ENCODE measurements at regions not wholly inside any gene's neighbourhood (a gene's known extent, or its start where the extent isn't known, plus 50 kb on each side); places are given as distances from the start of the nearest gene placed in this dataset.

- no peak for DNase-seq
Observed at GRCh38 chr7:26459540-26460193, 168.0 kb downstream of the SNX10 start.

GRCh38 chr7:26460351-26461085 lies 168.9 kb downstream of the SNX10 start:
- no peak for DNase-seq

DNA sequence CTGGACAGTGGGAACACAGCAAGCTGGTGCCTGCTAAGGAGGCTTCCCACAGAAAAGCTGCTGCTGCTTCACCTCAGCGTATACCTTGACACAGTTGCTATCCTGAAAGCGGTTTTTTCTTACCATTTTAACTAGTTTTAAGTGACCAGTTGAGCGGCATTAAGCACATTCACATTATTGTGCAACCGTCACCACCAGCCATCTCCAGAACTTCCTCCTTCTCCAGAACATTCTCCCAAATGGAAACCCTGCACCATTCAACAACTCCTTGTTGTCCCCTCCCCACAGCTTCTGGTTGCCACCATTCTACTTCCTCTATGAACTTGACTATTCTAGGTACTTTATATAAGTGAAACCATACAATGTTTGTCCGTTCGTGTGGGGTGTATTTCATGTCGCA lies 169.9 kb downstream of the SNX10 start:
- no peak for DNase-seq

DNA sequence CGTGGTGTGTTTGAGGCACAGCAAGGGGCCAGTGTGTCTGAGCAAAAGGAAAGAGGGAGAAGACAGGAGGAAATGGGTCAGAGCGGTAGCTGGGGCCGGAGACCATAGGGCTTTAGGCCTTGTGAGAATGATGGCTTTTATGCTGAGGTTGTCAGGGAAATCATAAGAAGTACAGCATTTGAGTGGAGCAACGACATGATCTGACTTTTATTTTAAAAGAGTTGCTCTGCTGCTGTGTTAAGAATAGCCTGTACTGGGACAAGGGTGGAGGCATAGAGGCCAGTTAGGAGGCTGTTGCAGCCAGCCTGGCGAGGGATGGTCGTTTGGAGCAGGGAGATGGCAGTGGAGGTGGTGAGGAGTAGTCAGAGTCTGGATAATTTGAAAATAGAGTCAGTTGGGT lies 174.3 kb downstream of the SNX10 start:
- DNase-seq: no peak

DNA sequence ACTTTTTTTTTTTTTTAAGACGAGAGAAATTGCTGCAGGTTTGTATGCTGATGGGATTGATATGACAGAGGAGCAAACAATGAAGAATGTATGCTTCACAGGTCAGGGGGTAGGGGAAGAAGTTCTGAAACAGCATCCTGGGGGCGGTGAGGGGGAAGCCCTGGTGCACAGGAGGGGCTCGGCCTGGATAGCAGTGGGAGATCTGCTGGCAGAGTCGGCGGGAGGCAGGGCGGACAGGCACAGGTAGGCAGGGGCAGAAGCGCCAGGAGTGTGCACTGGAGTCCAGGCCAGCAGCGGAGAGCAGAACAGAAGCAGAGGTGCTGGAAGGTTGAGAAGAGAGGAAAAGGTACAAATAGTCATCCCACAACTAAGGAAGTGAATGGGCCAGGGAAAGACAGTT lies 175.4 kb downstream of the SNX10 start:
- DNase-seq: no peak

DNA sequence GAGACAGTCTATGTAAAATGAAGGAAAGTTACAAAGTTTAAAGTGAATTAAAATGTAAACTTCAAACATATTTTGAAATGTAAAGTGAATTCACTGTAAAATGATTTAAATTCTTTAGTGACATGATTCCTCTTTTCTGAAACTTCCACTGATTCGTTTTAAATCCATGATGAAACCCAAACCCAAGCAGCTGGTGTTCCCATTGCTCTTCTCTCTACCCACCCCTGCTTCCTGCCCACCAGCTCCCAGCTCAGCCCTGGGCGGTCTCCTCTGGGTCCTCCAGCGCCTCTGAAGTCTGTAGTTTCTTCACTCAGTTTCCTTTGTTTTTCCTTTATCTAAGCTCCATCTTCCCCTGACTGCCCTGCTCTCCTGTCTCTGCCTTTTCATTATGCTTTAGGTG lies 175.9 kb downstream of the SNX10 start:
- no peak for DNase-seq

DNA sequence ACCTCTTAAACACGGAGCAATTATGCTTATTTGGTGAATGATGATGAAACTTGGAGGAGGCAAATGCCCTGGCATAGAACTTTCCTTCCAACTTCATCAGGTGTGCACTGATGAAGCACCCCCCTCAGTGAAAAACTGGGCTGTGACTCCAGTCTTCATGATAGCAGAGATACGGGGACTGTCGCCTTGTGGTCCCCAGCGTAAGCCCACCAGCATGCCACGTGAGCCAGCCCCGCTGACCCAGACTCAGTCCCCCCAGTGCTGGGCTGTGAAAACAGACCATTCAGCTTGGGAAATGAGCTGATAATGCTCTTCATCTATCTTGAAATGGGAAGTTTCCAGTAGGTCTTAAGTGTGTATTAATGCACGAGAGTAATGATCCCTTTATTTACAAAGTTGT lies 177.0 kb downstream of the SNX10 start:
- no peak for DNase-seq

- no peak for DNase-seq
Observed at GRCh38 chr7:26469188-26469587, 177.5 kb downstream of the SNX10 start.

- no peak for DNase-seq
Observed at GRCh38 chr7:26470691-26471090, 179.0 kb downstream of the SNX10 start.

DNA sequence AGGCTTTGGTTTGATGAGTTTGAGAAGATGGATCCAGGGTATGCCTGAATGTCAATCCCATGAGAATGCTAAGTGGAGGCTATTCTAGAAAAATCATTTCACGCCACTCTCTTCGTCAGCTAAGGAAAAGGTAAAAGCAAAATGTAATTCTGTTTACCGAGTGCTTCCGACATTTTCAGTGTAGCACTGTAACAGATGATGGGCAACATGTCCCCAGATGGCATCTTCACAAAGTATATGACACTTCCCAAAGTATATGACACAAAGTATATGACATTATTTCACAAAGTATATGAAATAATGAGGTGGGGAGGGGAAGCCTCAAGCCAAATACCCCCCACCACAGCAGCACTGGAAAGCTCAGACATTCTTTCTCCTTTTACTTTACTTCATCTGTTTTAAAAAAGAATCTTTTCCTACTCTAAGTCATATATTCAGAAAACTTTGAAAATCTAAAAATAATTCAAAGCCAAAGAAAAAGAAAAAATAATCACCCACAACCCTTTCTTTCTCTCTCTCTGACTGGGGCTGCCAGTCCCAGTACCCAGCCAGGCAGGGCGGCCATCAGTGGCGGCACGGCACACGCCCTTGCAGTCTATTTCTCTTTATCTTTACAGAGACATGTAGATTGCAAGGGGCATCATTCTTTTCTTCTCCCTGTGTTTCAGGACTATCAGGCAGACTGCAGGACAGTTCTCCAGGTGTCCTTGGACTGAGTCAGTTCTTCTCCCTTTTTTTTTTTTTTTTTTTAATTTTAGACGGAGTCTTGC lies 179.8 kb downstream of the SNX10 start:
- no peak for DNase-seq

DNA sequence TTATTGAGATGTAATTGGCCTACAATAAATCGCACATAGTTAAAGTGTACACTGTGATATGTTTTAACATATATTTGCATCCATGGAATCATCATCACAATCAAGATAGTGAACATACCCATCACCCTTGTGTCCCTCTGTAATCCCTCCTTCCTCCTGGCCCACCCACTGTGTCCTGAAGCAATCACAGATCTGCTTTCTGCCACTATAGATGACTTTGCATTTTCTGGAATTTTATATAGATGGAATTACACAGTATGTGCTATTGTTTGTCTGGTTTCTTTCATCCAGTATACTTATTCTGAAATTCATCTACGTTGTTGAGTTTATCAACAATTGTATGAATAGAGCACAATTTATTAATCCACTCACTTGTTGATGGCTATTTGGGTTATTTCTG lies 181.3 kb downstream of the SNX10 start:
- no peak for DNase-seq

GRCh38 chr7:26476271-26476670 lies 184.6 kb downstream of the SNX10 start:
- no peak for DNase-seq

- no peak for DNase-seq
Observed at GRCh38 chr7:26477381-26477990, 185.8 kb downstream of the SNX10 start.

GRCh38 chr7:26478550-26478949 lies 186.9 kb downstream of the SNX10 start:
- DNase-seq: no peak

- no peak for DNase-seq
Observed at GRCh38 chr7:26479581-26479980, 187.9 kb downstream of the SNX10 start.

DNA sequence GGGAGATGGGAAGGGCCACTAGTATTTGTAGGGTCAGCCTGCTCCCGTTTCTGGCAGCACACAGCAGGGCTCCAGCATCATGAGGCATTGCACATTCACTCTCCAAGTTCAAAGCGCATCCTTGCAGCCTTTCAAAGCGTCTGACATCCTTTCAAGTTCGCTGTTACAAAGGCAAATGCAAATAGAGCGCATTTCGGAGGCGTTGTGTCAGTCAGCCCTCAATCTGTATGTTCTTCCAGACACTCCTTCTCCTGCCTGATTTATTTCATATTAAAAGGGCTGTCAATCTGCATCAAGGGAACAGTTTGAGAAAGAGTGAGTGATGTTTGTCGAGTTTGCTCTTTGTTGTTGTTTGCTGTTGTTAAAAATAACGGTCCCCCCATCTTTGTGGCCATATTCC lies 188.5 kb downstream of the SNX10 start:
- no peak for DNase-seq

DNA sequence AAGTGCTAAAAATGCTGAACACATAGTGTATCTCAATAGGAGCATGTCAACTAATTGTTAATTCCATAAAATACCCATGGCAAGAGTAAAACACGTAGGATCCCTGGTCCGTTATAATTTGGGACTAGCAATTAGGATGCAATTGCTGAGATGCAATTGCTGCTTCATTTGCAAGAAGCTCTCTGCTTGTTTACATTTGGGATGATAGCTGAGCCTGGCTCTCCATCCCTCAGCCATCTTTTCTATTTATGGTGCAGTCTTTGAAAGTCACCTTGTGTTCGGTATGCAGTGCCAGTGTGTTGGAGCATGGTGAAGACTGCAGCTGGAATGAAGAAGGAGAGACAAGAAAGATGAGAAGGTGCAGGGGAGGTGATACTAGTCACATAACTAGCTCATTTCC lies 191.3 kb downstream of the SNX10 start:
- no peak for DNase-seq

DNA sequence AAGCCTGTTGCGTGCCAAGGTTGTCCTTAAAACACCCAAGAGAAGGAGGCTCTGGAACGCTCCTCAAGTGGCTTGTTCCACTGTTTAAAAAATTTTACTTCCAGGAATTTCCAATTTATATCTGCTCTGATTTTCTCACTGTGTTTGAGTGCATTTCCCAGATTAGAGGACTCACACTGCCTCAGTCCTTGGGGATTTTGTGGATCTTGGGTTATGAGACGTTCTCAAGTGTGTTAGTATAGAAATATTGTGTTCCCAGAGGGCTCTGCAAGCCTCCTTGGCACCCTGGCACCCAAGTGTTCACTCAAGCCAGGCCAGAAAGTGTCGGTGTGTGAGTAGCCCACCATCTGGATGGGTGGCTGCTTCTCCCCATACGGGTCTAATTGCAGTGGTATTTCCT lies 192.2 kb downstream of the SNX10 start:
- DNase-seq: no peak

- DNase-seq: no peak
Observed at GRCh38 chr7:26485367-26485934, 193.8 kb downstream of the SNX10 start.

DNA sequence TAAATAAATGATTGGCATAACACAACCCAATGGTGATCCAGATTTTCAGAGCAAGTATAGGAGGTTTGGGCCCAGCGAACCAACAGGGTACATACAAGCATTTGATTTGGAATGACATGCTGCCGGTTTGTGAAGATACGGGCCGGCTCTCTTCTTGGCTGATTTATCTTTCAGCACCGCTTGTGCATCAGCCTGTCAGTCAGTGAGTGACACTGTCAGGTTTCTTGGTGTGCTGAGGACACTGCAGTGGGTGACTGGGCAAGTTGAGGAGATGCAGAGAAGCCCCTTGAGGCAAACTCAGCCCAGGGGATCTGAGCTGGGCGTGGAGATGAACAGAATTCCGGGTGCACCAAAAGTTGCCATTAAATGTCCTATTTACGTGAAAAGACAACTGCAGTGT lies 194.5 kb downstream of the SNX10 start:
- DNase-seq: no peak

- DNase-seq: no peak
Observed at GRCh38 chr7:26487780-26488515, 196.3 kb downstream of the SNX10 start.

- DNase-seq: no peak
Observed at GRCh38 chr7:26489391-26489790, 197.7 kb downstream of the SNX10 start.

Measured in CD4-positive, alpha-beta T cell treated with Interleukin-17A for 4 hours (primary cell).